Activated CD4-positive, alpha-beta T cell treated with anti-CD3 and anti-CD28 coated beads for 36 hours (primary cell): ENCODE measurements at regions not wholly inside any gene's neighbourhood (a gene's known extent, or its start where the extent isn't known, plus 50 kb on each side); places are given as distances from the start of the nearest gene placed in this dataset.

Experiments used
- ATAC-seq: fragments of 200-7000 bp; cut with Tn5 transposase; one replicate; pipeline ENCODE4 v1.10.0; 2021; ENCODE audit warnings: mild to moderate bottlenecking, moderate library complexity
- CTCF ChIA-PET: fragments of 350-600 bp; sonication (Branson Sonifier 250); formaldehyde crosslinking; loops from one replicate; lab custom pipeline; 2021; ENCODE audit warnings: antibody characterized with exemption; lab: Charles Lee
- POLR2A ChIA-PET: fragments of 350-600 bp; sonication (Branson Sonifier 250); formaldehyde crosslinking; loops from one replicate; lab custom pipeline; 2021; ENCODE audit warnings: antibody characterized with exemption, inconsistent platforms; lab: Charles Lee
- DNase-seq: peaks from one replicate; pipeline ENCODE4 v3.0.0-alpha.2; 2020
- H3K27ac Mint-ChIP-seq: one replicate; pipeline ENCODE4 v1.8.0; 2021; ENCODE audit warnings: mixed read lengths
- H3K27me3 Mint-ChIP-seq: one replicate; pipeline ENCODE4 v1.8.0; 2021; ENCODE audit warnings: mixed read lengths
- H3K36me3 Mint-ChIP-seq: one replicate; pipeline ENCODE4 v1.8.0; 2021; ENCODE audit warnings: low read depth, mixed read lengths
- H3K4me1 Mint-ChIP-seq: one replicate; pipeline ENCODE4 v1.8.0; 2021; ENCODE audit warnings: mixed read lengths
- H3K4me3 Mint-ChIP-seq: one replicate; pipeline ENCODE4 v1.8.0; 2021; ENCODE audit warnings: mild to moderate bottlenecking, moderate library complexity, mixed read lengths
- H3K9me3 Mint-ChIP-seq: one replicate; pipeline ENCODE4 v1.8.0; 2021; ENCODE audit warnings: low read depth, mixed read lengths
- intact Hi-C, 2 experiments: fragments of 100-400 bp; cut with DNase I in 1 of 2; cut with micrococcal nuclease in 1 of 2; formaldehyde crosslinking; loops; one replicate each; pipeline versions ENCODE4 v1.14.2 to v1.15.1; 2022 to 2024; cut with DNase I, micrococcal nuclease

GRCh38 chr17:77266891-77267341 is 126.1 kb downstream of the SEC14L1 start:
- no peak overlapping the region for H3K4me3 Mint-ChIP-seq
- DNase-seq (peak; percentile 36), ATAC-seq (no peak)
- intact Hi-C loops, result no loop called here
- H3K27ac Mint-ChIP-seq, result no peak overlapping the region
- ChIA-PET CTCF (no interaction called here), POLR2A (no interaction called here)
- H3K36me3 Mint-ChIP-seq, result no peaks in the 10 kb centered on the region
- no peaks in the 10 kb centered on the region for H3K9me3 Mint-ChIP-seq
- no peaks in the 10 kb centered on the region for H3K4me1 Mint-ChIP-seq
- no peaks in the 10 kb centered on the region for H3K27me3 Mint-ChIP-seq

GRCh38 chr17:77269696-77270681 is 129.2 kb downstream of the SEC14L1 start:
- no peak for DNase-seq
- Mint-ChIP-seq H3K36me3 (no peaks in the 10 kb centered on the region), H3K27ac (no peak overlapping the region), H3K27me3 (no peaks in the 10 kb centered on the region), H3K4me3 (no peak overlapping the region), H3K9me3 (no peaks in the 10 kb centered on the region), H3K4me1 (no peaks in the 10 kb centered on the region)
- ChIA-PET CTCF (no interaction called here), POLR2A (interaction anchor here (0.6 kb wide), 1 partner anchor 453 kb away, joined by 4 read pairs; no protein-coding TSS in a partner anchor)
- no peak for ATAC-seq
- intact Hi-C loops, result no loop called here

GRCh38 chr17:77271411-77271810 is 130.6 kb downstream of the SEC14L1 start:
- Mint-ChIP-seq H3K9me3 (no peaks in the 10 kb centered on the region), H3K27ac (no peak overlapping the region), H3K4me3 (no peak overlapping the region), H3K4me1 (no peaks in the 10 kb centered on the region), H3K27me3 (no peaks in the 10 kb centered on the region), H3K36me3 (no peaks in the 10 kb centered on the region)
- no peak for ATAC-seq
- intact Hi-C loops, result no loop called here
- ChIA-PET POLR2A (no interaction called here), CTCF (interaction anchor here (0.6 kb wide), 1 partner anchor 168 kb away, joined by 3 read pairs; no protein-coding TSS in a partner anchor)
- no peak for DNase-seq

GRCh38 chr17:77273397-77274085 is 132.8 kb downstream of the SEC14L1 start:
- H3K27me3 Mint-ChIP-seq, result peaks cover 3% of the 10 kb centered on the region
- POLR2A ChIA-PET, result no interaction called here

DNA sequence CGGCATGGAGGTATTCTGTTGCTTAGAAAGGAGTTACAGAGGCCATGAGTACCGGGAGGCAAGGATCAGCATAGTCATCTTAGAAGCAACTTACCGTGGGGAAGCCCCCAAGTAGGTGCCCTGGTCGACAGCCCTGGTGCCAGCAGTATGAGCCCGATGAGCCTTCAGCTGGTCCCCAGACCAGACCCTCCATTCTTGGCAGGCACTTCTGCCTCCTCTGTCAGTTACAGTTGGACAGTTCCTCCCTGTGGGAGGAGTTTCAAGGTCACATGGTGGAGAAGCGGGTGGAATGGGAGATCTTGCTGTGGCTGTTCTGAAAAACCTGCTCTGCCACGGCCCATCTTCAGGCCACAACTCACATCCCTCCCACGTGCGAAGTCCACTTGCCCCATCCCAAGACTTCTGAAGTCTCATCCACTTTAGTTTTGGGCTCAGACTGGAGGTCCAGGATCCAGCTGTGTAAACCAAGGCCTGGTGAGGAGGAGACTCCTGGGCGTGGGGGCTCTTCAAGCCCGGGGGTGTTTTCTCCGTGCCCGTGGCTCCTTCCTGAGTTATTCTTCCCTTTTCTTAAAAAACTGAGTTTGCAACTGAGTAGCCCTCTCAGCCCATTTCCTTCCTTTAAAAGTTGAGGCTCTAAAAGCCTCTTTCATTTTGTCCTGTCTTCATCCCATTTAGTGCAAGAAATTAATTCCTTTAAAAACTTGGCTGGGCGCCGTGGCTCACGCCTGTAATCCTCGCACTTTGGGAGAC is 133.5 kb downstream of the SEC14L1 start:
- CTCF ChIA-PET, result interaction anchor here (0.6 kb wide), 2 partner anchors 23 to 245 kb away, joined by 3 to 5 read pairs; no protein-coding TSS in a partner anchor
- POLR2A ChIA-PET, result no interaction called here

More at GRCh38 chr17:77273397-77274085, 132.8 kb downstream of the SEC14L1 start:
- peak; percentile 36 for ATAC-seq
- intact Hi-C loops, result no loop called here
- no peak overlapping the region for H3K4me3 Mint-ChIP-seq
- no peaks in the 10 kb centered on the region for H3K4me1 Mint-ChIP-seq
- CTCF ChIA-PET, result interaction anchor here (0.6 kb wide), 2 partner anchors 23 to 246 kb away, joined by 3 to 5 read pairs; no protein-coding TSS in a partner anchor
- H3K27ac Mint-ChIP-seq, result no peak overlapping the region
- H3K9me3 Mint-ChIP-seq, result no peaks in the 10 kb centered on the region
- no peak for DNase-seq
- no peaks in the 10 kb centered on the region for H3K36me3 Mint-ChIP-seq

GRCh38 chr17:77279448-77280303 is 138.9 kb downstream of the SEC14L1 start:
- CTCF ChIA-PET, result interaction anchor here (0.7 kb wide), 1 partner anchor 17 kb away, joined by 3 read pairs; no protein-coding TSS in a partner anchor

More for the DNA sequence above, 133.5 kb downstream of the SEC14L1 start:
- DNase-seq (no peak), ATAC-seq (peak; percentile 19)
- H3K9me3 Mint-ChIP-seq, result no peaks in the 10 kb centered on the region
- peaks cover 3% of the 10 kb centered on the region for H3K27me3 Mint-ChIP-seq
- H3K4me3 Mint-ChIP-seq, result no peak overlapping the region
- no peaks in the 10 kb centered on the region for H3K4me1 Mint-ChIP-seq
- intact Hi-C loops, result no loop called here
- no peak overlapping the region for H3K27ac Mint-ChIP-seq
- H3K36me3 Mint-ChIP-seq, result no peaks in the 10 kb centered on the region

DNA sequence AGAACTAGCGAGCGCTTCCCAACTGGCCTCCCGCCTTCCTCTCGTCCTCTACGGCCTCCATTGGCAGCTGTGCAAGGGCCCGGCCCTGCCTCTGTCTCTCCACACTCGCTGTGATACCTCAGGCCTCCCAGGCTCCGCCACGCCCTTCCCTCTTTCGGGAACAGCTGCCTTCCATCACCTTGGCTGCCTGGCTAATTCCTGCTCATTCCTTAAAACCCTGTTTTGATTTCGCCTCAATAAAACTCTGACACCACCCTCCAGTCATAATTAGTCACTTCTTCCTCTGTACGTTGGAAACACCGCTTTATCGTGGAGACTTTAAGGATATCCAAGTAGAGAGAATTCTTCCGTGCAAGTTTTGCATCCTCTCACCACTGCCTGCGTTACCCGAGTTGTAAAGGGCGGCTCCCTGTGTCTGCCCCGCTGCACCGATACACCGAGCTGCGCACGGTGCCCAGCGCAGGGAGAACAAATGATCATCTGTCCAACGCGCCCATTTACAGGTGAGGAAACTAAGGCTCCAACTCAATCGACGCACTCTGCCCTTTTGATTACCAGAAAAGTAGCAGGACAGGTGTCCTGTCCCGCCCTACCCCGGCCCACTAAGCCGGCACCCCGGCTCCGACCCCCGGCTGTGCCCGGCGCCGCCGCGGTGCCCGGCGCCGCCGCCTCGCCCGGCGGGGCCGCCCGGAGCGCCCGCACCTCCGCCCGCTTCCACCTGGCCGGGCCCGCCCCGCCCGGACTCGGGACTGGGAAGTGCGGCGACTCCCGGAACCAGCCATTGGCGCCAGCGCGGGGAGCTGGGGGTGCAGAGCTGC is 139.7 kb downstream of the SEC14L1 start:
- ChIA-PET POLR2A (no interaction called here), CTCF (interaction anchor here (0.5 to 0.7 kb wide), 4 partner anchors 16 to 832 kb away, joined by 3 to 4 read pairs (median 3); no protein-coding TSS in a partner anchor)
- Mint-ChIP-seq H3K27me3 (peaks cover 14% of the 10 kb centered on the region), H3K4me3 (peak overlapping the region; percentile 68), H3K4me1 (peaks cover 16% of the 10 kb centered on the region), H3K9me3 (no peaks in the 10 kb centered on the region), H3K27ac (peak overlapping the region; percentile 58), H3K36me3 (no peaks in the 10 kb centered on the region)
- intact Hi-C loops, result loop anchor here in 1 of 2 experiments (1.0 to 10.0 kb wide), 4 partner anchors 44 to 826 kb away; partner anchors contain the start of genes SEC14L1 and UBE2O
- ATAC-seq, result peak; percentile 14
- DNase-seq, result peak; percentile 30

More at GRCh38 chr17:77279448-77280303, 138.9 kb downstream of the SEC14L1 start:
- no peaks in the 10 kb centered on the region for H3K9me3 Mint-ChIP-seq
- no peak overlapping the region for H3K27ac Mint-ChIP-seq
- peaks cover 16% of the 10 kb centered on the region for H3K4me1 Mint-ChIP-seq
- peaks cover 14% of the 10 kb centered on the region for H3K27me3 Mint-ChIP-seq
- no peaks in the 10 kb centered on the region for H3K36me3 Mint-ChIP-seq
- intact Hi-C loops, result loop anchor here in 1 of 2 experiments (2.0 to 10.0 kb wide), 3 partner anchors 45 to 825 kb away; partner anchors contain the start of gene UBE2O
- H3K4me3 Mint-ChIP-seq, result peak overlapping the region; percentile 68
- POLR2A ChIA-PET, result no interaction called here
- no peak for DNase-seq
- no peak for ATAC-seq

DNA sequence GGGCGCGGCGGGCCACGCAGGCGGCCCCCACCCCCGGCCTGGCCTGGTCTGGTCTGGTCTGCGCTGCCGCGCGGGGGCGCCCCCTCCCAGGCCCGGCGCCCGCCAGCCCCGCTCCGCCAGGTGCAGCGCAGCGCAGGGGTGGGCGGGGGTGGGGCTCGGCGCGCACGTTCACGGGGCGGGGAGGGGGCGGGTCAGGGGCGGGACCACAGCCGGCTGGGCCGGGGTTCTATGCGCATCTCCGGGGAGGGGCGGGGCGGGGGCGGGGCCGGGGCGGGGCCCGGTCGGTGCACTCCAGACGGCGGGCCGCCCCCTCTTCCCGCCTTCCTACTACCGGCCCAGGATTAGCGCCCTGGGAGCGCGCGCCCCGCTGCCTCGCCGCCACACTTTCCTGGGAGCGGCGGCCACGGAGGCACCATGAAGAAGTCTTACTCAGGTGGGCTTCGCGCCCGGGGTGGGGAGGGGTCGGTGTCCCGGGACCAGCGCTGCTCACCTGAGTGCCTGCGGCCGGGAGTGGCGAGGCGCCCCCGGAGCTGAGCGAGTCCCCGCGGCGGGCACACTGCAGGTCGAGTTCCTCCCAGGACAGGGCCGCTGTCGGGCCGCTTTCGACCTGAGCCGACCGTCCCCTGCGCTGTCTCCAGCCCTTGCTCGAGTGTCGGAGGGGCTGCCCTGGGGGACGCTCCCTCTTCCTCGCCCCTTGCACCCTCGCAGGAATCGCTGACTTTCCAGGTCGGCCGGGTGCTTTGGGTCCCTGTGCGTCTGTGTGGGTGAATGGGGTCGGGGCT is 140.5 kb downstream of the SEC14L1 start:
- Mint-ChIP-seq H3K9me3 (no peaks in the 10 kb centered on the region), H3K4me3 (peak overlapping the region; percentile 68), H3K27me3 (peaks cover 14% of the 10 kb centered on the region), H3K36me3 (no peaks in the 10 kb centered on the region), H3K27ac (peak overlapping the region; percentile 51), H3K4me1 (peaks cover 20% of the 10 kb centered on the region)
- DNase-seq (peak; percentile 79), ATAC-seq (peak; percentile 90)
- ChIA-PET CTCF (interaction anchor here (0.5 to 0.6 kb wide), 2 partner anchors 212 to 831 kb away, joined by 3 read pairs; no protein-coding TSS in a partner anchor), POLR2A (no interaction called here)
- intact Hi-C loops, result loop anchor here in 1 of 2 experiments (1.0 to 10.0 kb wide), 4 partner anchors 43 to 827 kb away; partner anchors contain the start of genes SEC14L1 and UBE2O
